DOHH2 (cell line): ENCODE measurements at regions not wholly inside any gene's neighbourhood (a gene's known extent, or its start where the extent isn't known, plus 50 kb on each side); places are given as distances from the start of the nearest gene placed in this dataset.

Experiments used
- CTCF ChIP-seq: fragments of 200-600 bp; sonication (generic); IDR thresholded peaks from one replicate; pipeline ENCODE4 v1.5.1; 2014; ENCODE audit warnings: antibody characterized with exemption, mild to moderate bottlenecking, low read depth, low read length; ENCODE audit not compliant: poor library complexity, severe bottlenecking
- EZH2phosphoT487 ChIP-seq: fragments of 200-600 bp; sonication (generic); IDR thresholded peaks from 2 replicates; pipeline ENCODE4 v1.6.1; 2017; ENCODE audit warnings: borderline replicate concordance, mild to moderate bottlenecking, antibody characterized with exemption, low read length, moderate library complexity, mixed read lengths

- TF ChIP-seq CTCF (no peak), EZH2phosphoT487 (no peak)
These were observed 379.7 kb upstream of the MANEA start for GRCh38 chr6:95197590-95197989.
